Hematopoietic multipotent progenitor cell treated with erythropoietin and hydrocortisone succinate and interleukin-3 and kit ligand, for 4 days (in vitro differentiated cells): ENCODE measurements at regions not wholly inside any gene's neighbourhood (a gene's known extent, or its start where the extent isn't known, plus 50 kb on each side); places are given as distances from the start of the nearest gene placed in this dataset.
"Not testable (repeated sequence)": the region's sequence is repeated elsewhere in the genome, so short reads cannot be mapped to it uniquely, and the experiment has no call there.

ENCODE experiments used
- DNase-seq: peaks from one replicate; pipeline ENCODE4 v3.0.0-alpha.2; 2015

DNA sequence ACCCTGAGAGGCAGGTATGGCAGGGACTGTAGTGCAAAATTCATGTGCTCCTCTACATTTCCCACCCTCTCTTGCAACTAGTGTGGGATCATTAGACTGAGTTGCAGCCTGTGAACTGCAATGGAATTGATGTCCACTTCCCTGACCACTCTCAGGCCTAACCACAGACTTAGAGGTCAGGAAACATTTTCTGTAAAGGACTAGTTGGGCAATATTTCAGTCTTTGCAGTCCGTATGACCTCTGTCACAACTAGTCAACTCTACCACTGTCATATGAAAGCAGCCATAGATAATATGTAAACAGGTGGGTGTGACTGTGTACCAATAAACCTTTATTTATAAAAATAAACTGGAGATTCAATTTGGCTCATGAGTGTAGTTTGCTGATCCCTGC is 134.4 kb upstream of the TOP1 start:
- no peak for DNase-seq

DNA sequence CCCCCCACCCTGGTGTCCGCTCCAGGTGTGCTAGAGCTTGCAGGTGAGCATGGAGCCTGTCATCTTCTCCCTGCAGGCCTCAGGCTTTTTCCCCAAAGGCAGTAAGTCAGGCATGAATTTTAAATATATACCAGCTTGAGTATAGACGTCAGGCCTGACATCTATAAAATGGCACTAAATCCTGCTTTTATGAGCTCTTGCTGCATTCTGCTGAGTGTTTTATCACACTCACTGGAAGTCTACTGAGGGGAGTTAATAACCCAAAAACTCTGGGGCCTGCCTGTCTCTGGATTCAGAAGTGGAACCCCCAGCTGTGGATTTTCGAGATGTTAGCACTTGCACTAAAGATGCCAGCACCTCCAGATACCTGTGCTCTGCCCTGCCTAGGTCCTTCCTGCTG is 133.4 kb upstream of the TOP1 start:
- DNase-seq = no peak

DNA sequence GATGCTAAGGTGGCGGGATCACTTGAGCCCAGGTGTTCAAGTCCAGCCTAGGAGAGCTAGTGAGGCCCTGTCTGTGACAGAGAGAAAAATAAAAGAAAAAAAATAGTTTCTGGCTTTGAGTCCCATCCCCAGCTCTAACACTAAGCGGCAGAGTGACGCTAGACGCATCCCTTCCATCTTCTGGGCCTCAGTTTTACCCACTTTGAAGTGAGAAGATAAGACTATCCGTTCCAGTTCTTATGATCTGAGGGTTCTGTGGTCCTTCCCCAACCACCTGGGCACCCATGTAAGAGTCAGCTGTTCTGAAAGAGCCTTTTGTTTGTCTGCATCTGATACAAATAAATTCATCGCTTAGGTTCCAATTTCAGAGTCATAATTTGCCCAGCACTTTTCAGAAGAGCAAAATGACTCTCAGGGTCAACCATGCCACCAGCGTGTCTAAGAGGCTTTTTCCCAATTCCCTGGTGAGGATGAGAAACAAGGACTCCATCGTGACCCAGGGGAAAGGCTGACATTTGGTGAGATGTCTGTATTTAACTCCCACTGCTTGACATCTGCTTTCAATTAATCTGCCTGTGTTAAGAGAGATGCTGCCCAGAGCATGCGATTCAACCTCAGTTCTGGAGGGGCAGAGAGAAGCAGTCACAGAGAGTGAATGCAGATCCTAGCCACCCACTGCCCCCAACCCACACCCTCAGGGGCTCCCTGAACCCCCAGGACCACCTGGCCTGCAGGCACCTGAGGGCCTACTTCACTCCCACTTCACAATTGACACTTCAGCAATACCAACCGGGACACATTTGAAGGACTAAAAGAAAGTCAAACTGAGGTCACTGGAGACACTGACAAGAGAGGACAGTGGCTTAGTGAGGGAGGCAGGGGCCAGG is 131.6 kb upstream of the TOP1 start:
- DNase-seq = no peak

DNA sequence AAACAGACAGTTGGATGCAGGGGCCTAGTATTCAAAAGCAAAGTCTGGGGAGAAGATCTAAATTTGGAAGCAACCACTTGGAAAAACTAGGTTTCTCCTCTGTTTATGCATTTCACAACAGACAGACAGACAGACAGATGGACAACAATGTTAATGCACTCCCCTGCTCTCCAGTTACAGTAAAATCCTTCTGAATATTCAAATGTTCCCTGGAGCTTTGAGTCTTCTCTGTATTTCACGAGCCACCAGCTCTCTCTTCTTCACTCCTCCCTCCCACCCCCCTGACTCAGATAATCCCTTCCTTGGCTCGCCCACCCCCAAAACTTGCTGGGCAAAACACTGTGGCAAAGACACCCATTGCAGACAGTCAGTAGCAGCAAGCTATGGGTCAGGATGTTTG is 129.3 kb upstream of the TOP1 start:
- no peak for DNase-seq

DNA sequence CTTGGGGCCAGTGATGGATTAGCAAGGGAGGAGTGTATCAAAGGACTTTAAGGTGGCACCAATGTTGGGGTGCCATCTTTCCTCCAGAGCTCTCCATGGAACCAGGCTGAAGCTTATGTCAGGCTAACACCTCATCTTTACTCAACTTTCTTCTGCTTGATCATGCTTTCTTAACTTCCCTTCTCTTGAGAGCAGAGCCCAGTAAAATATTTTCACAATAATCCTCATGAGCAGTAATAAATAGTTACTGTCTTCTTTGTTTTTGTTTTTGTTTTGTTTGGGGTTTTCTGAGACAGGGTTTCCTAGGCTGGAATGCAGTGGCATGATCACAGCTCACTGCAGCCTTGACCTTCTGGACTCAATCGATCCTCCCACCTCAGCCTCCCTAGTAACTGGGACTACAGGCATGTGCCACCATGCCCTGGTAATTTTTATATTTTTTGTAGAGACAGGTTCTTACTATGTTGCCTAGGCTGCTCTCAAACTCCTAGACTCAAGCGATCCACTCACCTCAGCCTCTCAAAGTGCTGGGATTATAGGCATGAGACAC is 127.9 kb upstream of the TOP1 start:
- no peak for DNase-seq

DNA sequence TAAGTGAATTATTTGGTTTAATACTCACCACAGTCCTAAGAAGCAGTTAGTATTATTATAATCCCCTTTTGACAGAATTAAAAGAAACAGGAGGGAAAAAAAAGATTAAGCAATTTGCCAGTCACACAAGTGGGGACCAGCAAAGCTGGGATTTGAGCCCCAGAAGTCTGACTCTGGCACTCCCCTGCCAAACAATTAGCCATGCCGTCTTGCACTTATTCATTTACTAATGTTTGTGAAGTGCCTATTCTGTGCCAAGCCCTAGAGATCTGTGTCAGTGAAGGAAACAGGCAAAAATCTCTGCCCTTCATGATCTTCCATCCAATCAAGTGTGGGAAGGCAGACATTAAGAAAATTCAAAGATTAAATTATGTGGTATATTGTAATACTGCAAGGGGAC is 126.0 kb upstream of the TOP1 start:
- no peak for DNase-seq

DNA sequence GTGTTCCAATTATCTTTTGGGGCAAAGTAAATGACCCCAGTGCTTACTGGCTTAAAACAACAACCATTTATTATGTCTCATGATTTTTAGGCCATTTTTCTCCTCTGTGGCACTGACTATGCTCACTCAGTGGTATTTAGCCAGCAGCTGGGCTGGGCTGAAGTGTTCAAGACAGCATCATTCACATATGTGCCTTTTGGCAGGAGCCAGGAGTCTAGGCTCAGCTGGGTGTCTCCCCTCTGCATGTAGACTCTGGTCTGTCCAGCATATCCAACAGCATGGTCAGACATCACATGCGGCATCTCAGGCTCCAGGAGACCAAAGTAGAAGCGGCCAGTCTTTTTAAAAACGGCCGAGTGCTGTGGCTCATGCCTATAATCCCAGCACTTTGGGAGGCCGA is 120.3 kb upstream of the TOP1 start:
- DNase-seq = no peak

DNA sequence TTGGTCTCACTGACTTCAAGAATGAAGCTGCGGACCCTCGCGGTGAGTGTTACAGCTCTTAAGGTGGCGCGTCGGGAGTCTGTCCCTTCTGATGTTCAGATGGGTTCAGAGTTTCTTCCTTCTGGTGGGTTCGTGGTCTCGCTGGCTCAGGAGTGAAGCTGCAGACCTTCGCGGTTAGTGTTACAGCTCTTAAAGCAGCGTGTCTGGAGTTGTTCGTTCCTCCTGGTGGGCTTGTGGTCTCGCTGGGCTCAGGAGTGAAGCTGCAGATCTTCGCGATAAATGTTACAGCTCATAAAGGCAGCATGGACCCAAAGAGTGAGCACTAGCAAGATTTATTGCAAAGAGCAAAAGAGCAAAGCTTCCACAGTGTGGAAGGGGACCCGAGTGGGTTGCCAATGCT is 119.1 kb upstream of the TOP1 start:
- not testable (repeated sequence) for DNase-seq

DNA sequence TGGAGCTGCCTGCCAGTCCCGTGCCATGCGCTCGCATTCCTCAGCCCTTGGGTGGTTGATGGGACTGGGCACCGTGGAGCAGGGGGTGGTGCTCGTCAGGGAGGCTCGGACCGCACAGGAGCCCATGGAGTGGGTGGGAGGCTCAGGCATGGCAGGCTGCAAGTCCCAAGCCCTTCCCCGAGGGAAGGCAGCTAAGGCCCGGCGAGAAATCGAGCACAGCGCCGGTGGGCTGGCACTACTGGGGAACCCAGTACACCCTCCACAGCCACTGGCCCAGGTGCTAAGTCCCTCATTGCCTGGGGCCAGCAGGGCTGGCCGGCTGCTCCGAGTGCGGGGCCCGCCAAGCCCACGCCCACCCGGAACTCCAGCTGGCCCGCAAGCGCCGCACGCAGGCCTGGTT is 118.2 kb upstream of the TOP1 start:
- not testable (repeated sequence) for DNase-seq

DNA sequence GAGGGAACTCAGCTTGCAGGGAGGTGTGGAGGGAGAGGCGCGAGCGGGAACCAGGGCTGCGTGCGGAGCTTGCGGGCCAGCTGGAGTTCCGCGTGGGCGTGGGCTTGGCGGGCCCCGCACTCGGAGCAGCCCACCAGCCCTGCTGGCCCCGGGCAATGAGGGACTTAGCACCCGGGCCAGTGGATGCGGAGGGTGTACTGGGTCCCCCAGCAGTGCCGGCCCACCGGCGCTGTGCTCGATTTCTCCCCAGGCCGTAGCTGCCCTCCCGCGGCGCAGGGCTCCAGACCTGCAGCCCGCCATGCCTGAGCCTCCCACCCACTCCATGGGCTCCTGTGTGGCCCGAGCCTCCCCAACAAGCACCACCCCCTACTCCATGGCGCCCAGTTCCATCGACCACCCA is 117.5 kb upstream of the TOP1 start:
- not testable (repeated sequence) for DNase-seq

DNA sequence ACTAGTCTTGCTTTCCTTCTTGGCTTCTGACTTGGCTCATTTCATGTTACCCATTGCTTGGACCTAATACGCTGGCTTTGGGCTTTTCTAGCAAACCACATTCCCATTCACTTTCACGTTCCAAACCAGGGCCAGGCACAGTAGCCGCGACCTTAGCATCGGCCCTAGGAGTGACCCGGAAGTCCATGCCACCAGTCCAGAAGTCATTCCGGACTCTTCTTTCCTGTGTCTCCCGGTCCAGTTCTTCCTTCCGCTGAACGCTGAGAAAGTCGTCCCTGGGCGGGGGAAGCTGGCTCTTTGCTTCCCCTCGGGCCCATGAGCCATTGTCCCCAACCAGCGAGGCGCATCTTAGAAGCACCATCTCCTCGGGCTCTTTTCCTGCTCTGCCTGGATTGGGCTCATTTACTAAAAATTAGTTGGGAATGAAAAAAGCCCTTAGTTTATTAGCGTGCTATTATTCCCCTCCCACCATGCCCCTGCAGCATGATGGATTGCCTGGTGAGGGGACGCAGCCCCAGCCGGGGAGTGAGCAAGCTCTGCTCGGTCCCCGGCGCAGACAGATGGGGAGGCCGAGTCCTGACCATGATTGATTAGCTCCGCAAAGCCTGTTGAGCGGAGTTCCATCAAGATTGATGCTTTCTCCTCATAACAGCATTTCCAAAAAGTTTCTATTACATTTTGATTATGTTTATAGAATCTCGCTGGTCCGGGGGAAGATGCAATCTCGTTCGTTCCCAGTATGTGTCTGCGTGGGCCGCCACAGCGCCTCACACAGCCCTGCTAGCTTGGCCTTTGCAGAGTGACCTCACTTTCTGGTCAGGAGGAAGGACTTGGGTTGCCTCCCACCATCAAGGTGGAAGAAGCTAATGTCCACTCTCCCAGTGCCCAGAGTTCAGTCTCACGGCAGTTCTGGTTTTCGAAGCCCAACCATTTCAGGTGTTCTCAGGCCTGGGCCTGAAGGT is 115.1 kb upstream of the TOP1 start:
- no peak for DNase-seq

DNA sequence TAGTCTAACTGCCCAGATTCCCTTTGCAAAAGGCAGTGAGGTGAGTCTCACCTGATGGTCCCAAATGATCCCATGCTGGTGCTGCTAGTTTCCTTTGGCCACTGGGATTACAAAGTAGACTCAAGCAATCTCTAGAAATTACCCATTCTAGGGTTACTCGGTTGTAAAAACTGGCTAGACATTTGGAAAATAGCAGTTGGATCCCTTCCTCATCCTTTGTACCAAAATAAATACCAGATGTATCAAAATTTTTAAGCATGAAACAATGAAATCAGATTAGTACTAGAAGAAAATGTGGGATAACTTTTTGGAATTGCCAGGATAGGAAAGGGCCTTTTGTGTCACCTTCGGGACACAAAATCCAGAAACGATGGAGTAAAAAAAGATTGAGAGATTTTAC is 112.9 kb upstream of the TOP1 start:
- no peak for DNase-seq

DNA sequence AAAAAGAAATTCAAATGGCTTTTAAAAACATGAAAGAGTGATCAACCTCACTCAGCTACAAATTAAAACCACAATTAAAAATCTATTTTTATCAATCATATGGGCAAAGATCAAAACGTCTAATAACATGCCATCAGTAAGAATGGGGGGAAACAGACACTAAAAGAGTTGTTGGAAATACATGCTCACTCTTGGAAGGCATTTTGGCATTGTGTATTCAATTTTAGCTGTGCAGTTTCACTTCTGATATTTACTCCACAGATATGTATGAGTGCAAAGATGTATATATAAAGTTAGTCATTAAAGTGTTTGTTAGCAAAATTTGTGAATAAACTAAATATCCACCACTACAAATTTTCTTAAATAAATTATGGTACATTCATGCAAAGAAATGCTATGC is 112.3 kb upstream of the TOP1 start:
- no peak for DNase-seq

DNA sequence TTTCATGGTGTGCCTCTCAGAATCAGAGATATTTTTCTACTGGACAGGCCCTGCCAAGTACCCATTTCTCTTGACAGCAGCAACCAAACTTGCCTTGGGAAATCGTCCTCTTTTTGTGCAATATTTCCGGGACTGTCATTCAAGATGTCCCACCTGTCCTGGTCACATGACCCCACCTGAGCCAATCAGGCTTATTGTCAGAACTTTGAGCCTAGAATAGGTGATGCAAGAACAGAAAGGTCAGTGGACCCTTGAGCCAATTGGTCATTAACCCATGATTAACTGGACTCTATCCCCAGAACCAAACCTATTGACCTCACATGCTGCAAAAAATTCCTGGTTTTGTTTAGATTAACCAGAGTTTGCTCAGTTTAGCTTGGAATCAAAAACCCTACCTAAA is 108.3 kb upstream of the TOP1 start:
- DNase-seq = no peak

DNA sequence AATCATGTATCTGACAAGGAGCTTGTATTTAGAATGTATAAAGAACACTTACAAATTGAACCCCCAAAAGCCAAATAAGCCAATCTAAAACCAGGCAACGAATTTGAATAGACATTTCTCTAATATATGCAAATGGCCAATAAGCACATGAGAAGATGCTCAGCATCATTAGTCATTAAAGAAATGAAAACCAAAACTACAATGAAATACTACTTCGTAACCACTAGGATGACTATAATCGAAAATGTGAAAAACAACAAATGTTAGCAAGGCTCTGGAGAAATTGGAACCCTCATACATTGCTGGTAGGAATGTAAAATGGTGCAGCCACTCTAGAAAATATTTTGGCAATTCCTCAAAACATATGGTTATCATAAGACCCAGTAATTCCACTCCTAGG is 105.8 kb upstream of the TOP1 start:
- no peak for DNase-seq

DNA sequence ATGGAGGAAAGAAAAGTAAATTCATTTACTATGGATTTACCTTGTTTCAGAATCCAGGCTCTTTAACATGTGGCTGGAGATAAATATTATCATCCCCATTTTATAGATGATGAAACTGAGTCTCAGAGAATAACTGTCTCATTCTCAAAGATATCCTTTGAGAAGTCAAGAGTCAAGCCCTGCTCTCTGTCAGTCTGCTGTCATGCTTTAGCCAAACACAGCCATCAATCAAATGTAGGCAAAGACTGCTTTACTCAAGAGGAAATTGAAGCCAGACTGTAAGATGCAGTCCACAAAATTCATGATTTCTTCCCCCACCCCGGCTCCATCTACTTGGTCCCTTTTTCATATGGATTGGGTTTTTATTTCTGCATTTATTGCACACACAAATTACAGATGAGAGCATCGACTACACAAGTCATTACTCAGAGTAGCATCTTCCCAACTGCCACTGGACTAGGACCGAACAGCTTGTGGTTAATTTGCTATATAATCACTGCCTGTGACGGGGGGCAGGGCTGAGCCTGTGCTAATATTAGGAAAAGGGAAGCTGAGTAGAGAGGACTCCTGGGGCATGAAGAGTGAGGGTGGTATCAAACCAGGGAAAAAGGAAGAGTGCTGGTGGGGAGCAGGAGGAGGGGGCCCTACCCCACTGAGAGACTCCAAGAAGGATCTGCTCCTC is 102.7 kb upstream of the TOP1 start:
- DNase-seq = no peak

DNA sequence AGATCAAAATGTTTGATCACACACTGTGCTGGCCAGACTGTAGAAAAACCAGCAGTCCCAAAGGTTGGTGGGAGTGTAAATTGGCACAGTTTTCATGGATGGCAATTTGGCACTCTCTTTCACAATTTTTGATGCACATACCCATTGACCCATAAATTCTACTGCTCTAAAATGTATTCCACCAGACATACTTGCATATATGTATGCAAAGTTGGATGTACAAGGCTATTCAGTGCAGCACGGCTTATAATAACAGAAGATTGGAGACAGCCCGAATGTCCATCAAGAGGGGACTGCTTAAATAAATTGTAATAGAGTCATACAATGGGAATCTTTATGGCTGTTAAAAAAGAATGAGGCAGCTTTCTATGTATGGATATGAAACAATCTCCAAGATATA is 101.7 kb upstream of the TOP1 start:
- no peak for DNase-seq

DNA sequence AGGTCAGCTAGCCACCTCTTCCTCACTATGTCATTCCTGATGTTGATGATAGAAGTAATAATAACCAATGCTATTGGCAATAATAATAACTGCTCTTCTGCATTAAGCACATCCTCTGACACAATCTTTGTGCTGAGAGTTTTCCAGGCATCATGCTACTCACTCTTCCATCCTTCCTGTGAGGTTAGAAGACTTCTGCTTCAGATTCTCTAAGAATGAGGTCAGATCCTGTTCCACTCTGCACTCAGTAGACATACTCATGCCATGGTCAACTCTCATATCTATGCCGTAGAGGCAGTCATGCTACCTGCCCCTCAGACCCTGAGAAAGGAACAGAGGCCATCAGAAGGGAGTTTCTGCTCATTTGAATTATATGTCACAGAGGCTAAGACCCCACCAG is 98.1 kb upstream of the TOP1 start:
- DNase-seq = no peak

DNA sequence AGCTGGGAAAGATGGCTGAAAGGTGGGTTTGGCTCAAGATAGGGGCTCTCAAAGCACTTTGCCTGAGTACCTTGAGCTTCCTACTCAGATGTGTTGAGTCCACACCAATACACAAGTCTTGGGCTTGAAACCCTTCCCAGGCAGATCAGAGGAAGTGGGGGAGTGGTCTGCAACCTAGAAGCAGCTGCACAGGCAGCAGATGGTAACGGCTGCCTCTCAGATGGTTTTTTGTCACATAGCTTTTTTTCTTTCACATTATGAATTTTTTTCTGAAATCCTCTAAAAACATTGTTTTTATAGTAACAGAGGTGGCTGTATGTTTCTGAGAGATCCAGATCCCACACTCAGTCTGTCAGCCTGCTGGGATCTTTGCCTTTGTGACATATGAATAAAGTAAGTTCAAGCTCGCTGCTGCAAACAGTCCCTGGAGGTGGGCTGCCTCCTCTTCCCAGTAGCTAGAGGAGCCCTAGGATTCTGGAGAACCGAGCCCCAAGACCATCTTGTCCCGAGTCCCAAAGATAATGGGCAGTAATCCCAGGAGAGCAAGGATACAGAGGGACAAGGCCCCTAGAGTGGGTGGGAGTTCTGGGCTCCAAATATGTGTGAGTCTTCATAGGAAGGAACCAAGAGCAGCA is 97.1 kb upstream of the TOP1 start:
- peak; percentile 55 for DNase-seq

DNA sequence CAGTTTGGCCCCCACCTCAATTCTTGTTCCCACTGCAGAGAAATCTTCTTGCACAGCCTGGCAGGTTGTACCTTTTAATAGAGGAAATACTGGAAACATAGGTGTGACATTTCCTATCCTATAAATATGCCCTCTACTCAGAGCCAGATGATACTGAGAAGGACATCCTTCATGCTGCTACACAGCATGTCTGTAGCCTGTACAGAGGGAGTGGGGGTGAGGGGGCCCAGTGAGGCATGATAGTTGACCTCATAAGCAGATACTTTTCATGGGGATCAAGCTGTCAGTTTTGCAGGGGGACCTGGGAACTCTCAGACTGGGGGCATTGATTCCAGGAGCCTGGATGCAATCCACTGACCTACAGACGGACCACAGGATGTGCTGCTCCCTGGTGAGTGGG is 96.2 kb upstream of the TOP1 start:
- DNase-seq = no peak

DNA sequence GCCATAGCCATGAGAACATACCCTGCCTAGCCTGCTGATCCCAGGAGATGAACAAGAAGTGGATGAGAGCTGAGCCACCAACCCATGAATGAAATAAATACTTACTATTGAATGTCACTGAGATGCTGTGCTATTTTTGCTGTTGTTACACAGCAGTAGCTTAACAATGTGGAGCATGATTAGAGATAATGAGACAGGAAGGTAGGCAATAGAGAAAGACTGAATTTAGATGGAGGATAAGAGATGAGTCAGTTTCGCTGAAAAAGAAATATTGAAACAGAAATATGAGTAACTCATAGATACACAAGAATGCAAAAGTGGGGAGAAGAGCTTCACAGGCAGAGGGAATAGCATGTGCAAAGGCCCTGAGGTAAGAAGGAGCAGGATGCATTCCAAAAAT is 94.9 kb upstream of the TOP1 start:
- no peak for DNase-seq

DNA sequence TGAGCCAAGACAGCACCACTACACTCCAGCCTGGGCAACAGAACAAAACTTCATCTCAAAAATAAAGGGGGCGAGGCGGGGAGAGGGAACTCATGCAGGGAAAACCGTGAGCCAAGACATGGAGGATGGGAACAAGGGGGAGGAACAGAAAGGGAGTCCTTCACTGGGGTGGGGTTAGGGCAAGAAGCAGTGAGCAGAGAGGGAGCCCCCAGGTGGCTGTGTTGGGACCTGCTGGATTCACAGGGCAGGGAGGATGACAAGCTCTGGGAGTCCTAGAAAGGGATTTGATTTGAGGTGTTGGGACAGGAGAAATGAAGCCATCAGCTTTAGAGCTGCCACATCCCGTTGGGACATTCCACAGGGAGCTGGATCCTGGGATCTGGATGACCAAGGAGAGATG is 90.6 kb upstream of the TOP1 start:
- peak; percentile 13 for DNase-seq

DNA sequence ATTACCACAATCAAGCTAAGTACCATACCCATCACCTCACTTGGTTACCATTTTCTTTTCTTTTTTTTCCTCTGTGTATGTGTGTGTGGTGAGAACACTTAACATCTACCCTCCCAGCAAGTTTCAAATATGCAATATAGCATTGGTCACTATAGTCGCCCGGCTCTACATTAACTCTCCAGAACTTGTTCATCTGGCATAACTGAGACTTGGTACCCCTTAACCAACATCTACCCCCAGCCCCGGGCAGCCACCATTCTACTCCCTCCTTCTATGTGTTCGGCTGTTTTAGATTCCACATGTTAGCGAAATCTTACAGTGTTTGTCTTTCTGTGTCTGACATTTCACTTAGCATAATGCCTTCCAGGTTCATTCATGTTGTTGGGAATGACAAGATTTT is 89.0 kb upstream of the TOP1 start:
- DNase-seq = no peak
